ENCODE measurements at regions not wholly inside any gene's neighbourhood (a gene's known extent, or its start where the extent isn't known, plus 50 kb on each side); places are given as distances from the start of the nearest gene placed in this dataset.

GRCh38 chr2:161004379-161004778 is 155.8 kb upstream of the TANK start:
- TF ChIP-seq CTCF (conservative IDR thresholded peaks at IDR 0.05) (peak; percentile 49), ZFX (IDR thresholded peaks at IDR 0.05) (no peak)

All from C4-2B (cell line).